Fibroblast of peridontal ligament (primary cell): ENCODE measurements at regions not wholly inside any gene's neighbourhood (a gene's known extent, or its start where the extent isn't known, plus 50 kb on each side); places are given as distances from the start of the nearest gene placed in this dataset.
"Not testable (repeated sequence)": the region's sequence is repeated elsewhere in the genome, so short reads cannot be mapped to it uniquely, and the experiment has no call there.

Source experiments
- DNase-seq: peaks from one replicate; pipeline ENCODE4 v3.0.0-alpha.2; 2010; ENCODE audit errors: extremely low read depth

- DNase-seq = no peak
Measured at GRCh38 chr7:101708223-101708622, 79.1 kb upstream of the MYL10 start.

DNA sequence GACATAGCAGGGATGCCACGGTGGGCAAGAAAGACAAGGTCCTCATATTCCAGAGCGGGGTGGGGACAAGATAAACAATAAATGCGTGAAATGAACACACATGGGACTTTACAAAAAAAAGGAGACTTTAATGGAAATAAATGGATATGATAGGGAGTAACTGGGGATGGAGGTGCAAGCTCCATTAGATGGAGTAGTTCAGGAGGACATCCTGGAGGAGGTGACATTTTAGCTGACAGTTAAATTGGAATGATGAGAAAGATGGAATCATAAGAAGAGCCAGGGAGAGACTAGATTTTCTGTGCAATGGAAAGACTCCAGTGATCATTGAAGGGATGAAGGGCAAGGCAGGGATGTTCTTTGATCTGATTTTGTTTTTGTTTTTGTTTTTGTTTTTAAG is 83.6 kb upstream of the MYL10 start:
- DNase-seq = no peak

GRCh38 chr7:101714097-101714496 is 85.0 kb upstream of the MYL10 start:
- DNase-seq = no peak

DNA sequence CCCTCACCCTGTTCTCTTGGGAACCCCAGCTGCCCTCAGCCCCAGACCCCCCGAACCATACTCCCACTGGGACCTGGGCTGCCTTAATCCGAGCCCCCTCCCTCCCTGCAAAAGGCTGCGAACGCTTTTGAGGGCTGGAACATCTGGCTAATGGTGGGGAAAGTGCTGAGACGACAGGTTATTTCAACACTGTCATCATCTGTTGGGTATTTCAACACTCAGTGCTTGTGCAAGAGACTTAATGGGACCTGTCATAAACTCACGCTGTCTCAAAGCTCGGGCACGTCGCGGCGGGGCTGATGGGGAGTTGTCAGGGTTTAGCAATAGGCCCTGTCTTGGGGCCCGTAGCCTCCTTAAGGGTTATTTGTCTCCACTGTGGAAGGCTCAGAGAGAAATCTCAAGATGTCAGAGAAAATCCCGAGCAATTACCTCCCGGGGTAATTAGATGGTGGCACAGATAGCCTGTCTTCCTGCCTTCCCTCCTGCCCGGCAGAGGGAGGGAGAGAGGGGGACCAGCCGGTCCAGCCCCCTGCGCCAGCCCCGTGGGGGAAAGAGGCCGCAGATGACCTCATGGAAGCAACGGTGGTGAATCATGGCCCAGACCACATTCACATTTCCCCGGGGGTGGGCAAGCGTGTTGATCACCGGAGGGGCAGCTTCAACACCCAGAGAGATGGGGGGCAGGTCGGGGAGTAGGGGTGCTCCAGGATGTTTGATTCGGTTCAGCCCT is 88.7 kb upstream of the MYL10 start:
- DNase-seq = peak; percentile 75

GRCh38 chr7:101718363-101719122 is 89.4 kb upstream of the MYL10 start:
- DNase-seq = no peak

DNA sequence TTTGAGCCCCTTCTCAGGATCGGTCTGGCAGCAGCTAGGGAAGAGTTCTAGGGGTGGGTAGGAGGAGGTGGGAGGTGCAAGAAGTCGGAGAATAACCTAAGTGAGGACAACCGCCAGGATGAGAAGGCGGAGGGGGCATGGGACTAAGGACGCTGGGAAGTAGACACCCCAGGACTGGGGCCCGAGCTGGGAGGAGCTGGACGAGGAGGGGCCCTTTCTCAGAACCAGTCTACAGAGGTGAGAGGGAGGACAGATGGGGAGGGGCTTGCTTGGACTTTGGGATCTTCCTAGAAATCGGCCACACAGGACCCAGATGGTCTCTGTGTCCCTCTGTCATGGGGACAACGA is 90.0 kb upstream of the MYL10 start:
- DNase-seq = no peak

DNA sequence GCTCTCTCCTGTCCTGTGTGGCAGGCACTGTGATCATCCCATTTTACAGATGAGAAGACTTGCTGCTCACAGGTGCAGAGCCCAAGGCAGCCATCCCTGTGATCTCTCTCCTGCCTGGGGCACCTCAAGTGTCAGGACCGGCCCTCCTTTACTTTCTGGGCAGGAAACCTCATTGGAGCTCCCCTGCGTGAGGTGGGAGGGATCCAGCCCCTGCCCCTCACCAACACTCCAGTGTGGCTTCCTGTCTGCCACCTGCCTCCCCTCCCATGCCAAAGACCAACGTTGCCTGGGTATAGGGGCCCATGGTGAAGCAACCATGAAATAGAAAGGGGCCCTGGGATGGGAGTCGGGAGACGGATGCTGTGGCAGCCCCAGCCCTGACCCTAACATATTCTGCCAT is 91.2 kb upstream of the MYL10 start:
- DNase-seq = no peak

- peak; percentile 57 for DNase-seq
Measured at GRCh38 chr7:101722247-101722646, 93.2 kb upstream of the MYL10 start.

- DNase-seq = no peak
Measured at GRCh38 chr7:101723835-101724234, 93.6 kb upstream of the CUX1 start.

DNA sequence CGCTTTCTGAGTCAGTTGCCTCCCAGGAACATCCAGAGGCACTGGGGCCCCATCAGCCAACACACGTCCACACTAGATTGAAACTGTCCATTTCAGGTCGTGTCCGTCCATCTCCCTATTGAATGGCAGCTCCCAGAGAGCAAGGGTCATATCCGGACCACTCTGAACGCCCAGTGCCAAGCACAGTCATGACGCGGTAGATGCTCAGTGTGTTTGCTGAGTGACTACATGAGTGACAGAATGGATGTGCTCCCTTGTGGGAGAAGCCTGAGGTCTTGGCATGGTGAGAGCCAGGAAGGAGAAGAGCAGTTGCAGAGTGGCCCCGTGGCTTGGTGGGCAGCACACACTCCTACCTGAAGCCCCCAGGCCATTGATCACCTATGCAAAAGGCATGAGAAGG is 92.5 kb upstream of the CUX1 start:
- DNase-seq = no peak

GRCh38 chr7:101725921-101726320 is 91.5 kb upstream of the CUX1 start:
- no peak for DNase-seq

GRCh38 chr7:101727184-101727583 is 90.2 kb upstream of the CUX1 start:
- DNase-seq = no peak

GRCh38 chr7:101728128-101728527 is 89.3 kb upstream of the CUX1 start:
- no peak for DNase-seq

DNA sequence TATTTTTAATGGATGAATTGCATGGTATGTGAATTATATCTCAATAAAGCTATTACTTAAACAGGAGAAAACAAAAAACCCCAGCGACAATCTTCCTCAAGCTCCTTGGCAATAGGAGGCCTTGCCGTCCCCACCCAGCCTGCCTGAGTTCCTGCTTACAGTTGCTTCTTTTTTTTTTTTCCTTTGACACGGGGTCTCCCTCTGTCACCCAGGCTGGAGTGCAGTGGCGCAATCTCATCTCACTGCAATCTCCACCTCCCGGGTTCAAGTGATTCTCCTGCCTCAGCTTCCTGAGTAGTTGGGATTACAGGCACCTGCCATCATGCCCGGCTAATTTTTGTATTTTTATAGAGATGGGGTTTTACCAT is 88.6 kb upstream of the CUX1 start:
- DNase-seq = not testable (repeated sequence)

DNA sequence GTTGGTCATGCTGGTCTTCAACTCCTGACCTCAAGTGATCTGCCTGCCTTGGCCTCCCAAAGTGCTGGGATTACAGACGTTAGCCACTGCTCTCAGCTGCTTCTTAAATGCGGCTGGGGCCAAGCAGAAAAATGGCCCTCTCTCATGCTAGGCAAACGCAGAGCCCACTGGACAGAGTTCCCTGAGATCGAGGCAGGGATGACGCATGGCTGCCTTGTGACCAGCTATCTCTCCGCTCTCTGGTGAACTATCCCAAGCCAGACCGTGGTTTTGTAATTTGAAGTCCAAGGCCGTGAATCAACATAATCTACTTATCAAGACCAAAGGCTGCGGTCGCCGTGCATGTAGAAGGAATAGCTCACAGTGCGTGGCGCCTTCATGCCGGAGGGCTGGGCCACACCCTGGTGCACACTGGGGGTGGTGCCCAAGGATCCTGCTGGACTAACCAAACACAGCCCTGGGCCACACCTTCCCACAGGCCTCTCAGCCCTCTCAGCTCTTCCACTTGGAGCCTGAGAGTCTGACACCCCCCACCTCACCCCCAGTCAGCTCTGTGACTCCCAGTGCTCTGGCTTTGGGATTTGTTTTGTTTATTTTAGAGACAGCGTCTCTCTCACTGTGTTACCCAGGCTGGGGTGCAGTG is 88.1 kb upstream of the CUX1 start:
- DNase-seq = peak; percentile 78

DNA sequence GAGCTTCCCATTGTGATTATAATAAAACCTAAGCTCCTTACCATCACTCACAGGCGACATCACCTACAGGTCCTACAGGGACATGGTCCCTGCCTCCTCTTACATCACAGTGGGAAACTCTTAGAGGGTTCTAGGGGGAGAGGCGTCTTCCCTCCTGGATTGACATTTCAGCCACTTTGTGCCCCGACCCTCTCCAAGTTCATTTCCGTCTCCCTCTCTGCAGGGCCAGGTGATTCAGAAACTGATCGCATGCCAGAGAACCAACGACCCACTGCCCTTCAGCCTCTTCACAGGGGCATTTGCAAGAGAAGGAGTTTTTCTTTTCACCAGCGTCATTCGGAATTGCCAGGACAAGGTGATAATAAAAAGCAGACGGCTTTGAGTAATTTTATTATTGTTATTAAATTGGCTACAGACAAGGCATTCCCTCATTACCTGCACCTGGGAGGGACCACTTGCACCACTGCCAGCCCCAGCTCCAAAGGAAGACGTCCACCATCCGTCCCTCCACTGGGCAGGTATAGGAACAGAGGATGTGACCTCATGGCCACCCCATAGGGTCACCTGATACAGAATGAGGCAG is 85.8 kb upstream of the CUX1 start:
- DNase-seq = no peak

DNA sequence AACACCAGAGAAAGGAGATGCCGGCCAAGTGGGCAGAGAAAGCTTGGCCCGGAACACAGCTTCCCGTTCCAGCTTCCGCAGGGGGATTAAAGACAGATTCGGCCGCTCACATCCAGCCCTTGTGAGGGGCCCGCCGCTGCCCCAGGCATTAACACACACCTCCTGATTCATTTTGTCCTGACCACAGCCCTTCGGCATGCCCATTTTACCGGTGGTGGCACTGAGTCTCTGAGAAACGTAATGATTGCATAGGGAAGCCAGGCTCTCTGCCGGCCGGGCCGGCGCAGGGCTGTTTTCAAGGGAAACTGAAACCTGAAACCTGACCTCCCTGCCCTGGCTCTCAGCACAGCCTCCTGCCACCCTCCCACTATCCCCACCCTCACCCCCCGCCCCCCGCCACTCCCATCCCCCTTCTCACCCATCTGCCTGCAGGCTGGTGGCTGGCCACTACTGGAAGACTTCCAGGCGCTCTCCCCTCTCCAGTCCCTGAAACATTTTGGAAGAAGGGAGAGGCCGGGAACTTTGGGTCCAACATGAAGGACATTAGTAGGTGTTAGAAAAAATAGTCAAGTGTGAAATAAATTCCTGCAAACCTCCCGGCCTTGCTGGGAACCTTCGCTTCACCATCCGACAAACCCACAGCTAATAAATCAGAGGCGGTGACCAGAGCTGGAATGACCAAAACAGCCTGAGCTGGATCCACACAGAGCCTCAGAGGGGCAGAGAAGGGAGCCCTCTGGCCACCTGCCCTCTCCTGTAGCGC is 83.5 kb upstream of the CUX1 start:
- DNase-seq = peak; percentile 54

GRCh38 chr7:101736084-101736483 is 81.3 kb upstream of the CUX1 start:
- no peak for DNase-seq

DNA sequence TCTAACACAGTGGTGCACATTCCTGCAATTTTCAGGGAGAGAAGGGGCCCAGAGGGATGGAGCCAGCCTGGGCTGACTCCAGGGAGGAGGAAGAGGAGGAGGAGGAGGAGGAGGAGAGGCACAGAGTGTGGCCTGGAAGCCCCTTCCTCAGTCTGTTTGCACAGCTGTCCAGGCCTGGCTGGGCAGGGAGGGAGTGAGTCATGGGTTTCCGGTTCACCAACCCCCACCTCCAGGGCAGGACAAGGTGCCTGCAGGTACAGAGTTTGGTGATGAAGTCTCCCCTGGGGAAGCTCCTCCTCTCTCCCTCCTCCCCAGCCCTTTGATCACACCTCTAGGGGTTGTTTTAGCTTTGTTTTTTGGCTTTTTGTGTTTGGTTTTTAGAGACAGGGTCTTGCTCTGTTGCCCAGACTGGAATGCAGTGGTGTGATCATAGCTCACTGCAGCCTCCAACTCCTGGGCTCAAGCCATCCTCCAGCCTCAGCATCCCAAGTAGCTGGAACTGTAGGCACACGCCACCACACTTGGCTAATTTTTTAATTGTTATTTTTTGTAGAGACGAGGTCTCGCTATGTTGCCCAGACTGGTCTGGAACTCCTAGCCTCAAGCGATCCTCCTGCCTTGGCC is 77.5 kb upstream of the CUX1 start:
- DNase-seq = no peak

DNA sequence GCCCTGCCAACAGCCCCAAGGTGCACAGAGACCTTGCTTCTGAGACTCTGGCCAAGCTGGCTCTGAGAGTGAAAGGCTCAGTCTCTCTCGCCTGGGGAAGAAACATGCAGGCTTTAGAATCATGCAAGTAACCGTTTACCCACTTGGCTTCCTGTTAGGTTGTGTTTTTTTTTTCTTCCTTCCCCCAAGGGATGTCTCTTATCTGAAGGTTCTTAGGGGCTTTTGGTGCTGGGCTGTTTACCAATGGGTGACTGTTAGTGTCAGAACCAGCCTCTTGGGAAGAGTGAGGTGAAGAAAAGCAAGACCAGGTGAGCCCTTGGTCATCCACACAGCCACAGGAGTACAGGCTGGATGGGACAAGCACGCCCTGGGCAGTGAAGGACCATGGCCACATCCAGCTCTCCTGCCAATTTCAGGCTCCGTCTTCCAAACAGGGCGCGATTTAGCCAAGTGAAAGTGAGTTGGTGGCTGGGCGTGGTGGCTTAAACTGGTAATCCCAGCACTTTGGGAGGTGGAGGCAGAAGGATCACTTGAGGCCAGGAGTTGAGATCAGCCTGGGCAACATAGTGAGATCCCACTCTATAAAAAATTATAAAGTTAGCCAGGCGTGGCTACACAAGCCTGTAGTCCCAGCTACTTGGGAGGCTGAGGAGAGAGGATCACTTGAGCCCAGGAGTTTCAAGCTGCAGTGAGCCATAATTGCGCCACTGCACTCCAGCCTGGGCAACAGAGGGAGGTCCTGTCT is 76.3 kb upstream of the CUX1 start:
- no peak for DNase-seq
